ENCODE measurements at regions not wholly inside any gene's neighbourhood (a gene's known extent, or its start where the extent isn't known, plus 50 kb on each side); places are given as distances from the start of the nearest gene placed in this dataset.

- intact Hi-C loops (cut with DNase I) = no loop called here
- Histone ChIP-seq H3K27ac (no peak overlapping the region), H3K27me3 (peaks cover 0 to 62% (median 38%) of the 10 kb centered on the region in 7 donors), H3K4me3 (no peak overlapping the region), H3K4me1 (no peaks in the 10 kb centered on the region), H3K9me3 (no peaks in the 10 kb centered on the region), H3K36me3 (no peaks in the 10 kb centered on the region)
- no peak for TF ChIP-seq CTCF (IDR thresholded peaks at IDR 0.05)
- 71 to 77% methylated on average over 13 of the region's 13 CpGs for WGBS, 2 donors
- ATAC-seq = no peak
- no peak for DNase-seq
These were observed 83.7 kb upstream of the PPP2R2D start for GRCh38 chr10:131816941-131817700.

- TF ChIP-seq CTCF (IDR thresholded peaks at IDR 0.05) = no peak
- no peaks in the 10 kb centered on the region for H3K36me3 ChIP-seq
- intact Hi-C loops (cut with DNase I) = no loop called here
- no peaks in the 10 kb centered on the region for H3K4me1 ChIP-seq
- H3K27ac ChIP-seq = no peak overlapping the region
- no peak for DNase-seq
- no peak for ATAC-seq
- WGBS, 2 donors = 54 to 66% methylated on average over 13 of the region's 13 CpGs
- no peaks in the 10 kb centered on the region for H3K9me3 ChIP-seq
- H3K4me3 ChIP-seq = no peak overlapping the region
- peaks cover 0 to 69% (median 38%) of the 10 kb centered on the region in 7 donors for H3K27me3 ChIP-seq
These were observed 82.8 kb upstream of the PPP2R2D start for GRCh38 chr10:131817866-131818509.

- Histone ChIP-seq H3K36me3 (no peaks in the 10 kb centered on the region), H3K27me3 (peaks cover 0 to 69% (median 38%) of the 10 kb centered on the region in 7 donors), H3K4me3 (no peak overlapping the region), H3K9me3 (no peaks in the 10 kb centered on the region), H3K27ac (no peak overlapping the region), H3K4me1 (no peaks in the 10 kb centered on the region)
- intact Hi-C loops (cut with DNase I) = no loop called here
- ATAC-seq = no peak
- no peak for DNase-seq
- WGBS, 2 donors = 82 to 85% methylated on average over 22 of the region's 22 CpGs
- no peak for TF ChIP-seq CTCF (IDR thresholded peaks at IDR 0.05)
These were observed 82.1 kb upstream of the PPP2R2D start for GRCh38 chr10:131818510-131819234.

GRCh38 chr10:131819241-131820072 lies 81.4 kb upstream of the PPP2R2D start:
- DNase-seq = no peak
- no peak for ATAC-seq
- Histone ChIP-seq H3K36me3 (no peaks in the 10 kb centered on the region), H3K27ac (no peak overlapping the region), H3K4me3 (no peak overlapping the region), H3K27me3 (peaks cover 0 to 74% (median 42%) of the 10 kb centered on the region in 7 donors), H3K4me1 (no peaks in the 10 kb centered on the region), H3K9me3 (no peaks in the 10 kb centered on the region)
- intact Hi-C loops (cut with DNase I) = loop anchor here in 1 of 10 donors (5.0 kb wide), 1 partner anchor 973 kb away; no protein-coding TSS in a partner anchor
- TF ChIP-seq CTCF (IDR thresholded peaks at IDR 0.05) = no peak
- 54% methylated on average over 25 of the region's 25 CpGs for WGBS, 2 donors

All from heart right ventricle (tissue), 16 donors.